NCI-H2107 (cell line): ENCODE measurements at regions not wholly inside any gene's neighbourhood (a gene's known extent, or its start where the extent isn't known, plus 50 kb on each side); places are given as distances from the start of the nearest gene placed in this dataset.

Source experiments
- DNase-seq: peaks from one replicate; lab custom pipeline; 2025; lab: John Stamatoyannopoulos, UW

DNA sequence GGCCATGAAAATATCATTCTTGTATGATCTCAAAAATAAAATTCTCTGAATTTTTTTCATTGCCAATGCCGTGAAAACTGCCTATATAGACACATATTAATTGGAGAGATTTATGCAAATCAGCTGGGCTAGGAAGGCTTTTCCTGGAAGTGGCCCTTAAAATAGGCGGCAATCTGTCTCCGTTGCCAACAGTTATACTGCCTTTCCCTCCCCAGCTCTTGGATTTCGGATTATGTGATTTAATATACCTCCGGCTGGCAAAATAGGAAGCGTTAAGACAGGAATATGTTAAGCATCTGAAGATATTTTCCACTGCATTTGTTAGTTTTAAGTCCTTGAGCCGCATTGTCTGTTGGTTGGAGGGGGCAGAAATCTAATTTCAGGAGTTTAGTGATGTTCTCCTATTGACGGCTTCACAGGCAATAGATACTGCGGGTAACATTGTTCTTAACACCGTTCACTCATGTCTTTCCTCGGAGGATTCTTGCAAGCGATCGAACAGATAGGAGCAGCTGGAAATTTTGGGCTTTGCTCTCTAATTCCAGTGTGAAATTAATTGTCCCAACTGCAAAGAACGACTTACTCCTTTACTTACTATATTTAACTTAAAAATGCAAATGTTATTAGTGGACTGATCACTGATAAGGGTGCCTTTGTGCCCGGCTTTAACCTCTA lies 113.3 kb downstream of the LINC00237 start:
- DNase-seq, result no peak

DNA sequence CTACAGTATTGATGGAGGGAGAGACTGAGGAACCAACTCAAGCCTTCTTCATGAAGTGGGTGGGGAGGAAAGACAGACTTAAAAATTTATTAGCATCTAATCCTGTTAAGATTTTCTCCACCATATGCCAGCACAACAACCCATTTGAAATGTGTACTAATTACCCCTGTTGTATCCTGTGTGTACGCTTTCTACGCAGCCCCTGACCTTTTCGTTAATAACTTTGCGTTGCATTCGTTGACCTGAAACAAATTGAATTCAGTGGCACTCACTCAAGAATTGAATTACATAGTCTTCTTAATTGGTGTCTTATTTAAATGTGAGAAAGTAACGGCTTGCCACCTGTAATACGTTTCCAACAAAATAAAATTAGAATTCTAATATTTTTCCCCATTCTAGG lies 113.9 kb downstream of the LINC00237 start:
- no peak for DNase-seq

DNA sequence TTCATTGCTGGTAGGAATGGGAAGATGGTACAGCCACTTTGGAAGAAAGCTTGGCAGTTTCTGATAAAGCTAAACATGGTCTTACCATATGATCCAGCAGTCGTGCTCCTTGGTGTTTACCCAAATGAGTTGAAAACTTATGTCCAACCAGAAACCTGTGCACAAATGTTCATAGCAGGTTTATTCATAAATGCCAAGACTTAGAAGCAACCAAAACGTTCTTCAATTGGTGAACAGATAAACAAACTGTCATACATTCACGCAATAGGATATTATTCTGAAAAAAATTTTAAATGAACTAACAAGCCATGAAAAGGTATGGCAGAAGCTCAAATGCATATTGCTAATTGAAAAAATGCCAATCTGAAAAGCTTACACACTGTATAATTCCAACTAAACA lies 117.1 kb downstream of the LINC00237 start:
- DNase-seq, result no peak

DNA sequence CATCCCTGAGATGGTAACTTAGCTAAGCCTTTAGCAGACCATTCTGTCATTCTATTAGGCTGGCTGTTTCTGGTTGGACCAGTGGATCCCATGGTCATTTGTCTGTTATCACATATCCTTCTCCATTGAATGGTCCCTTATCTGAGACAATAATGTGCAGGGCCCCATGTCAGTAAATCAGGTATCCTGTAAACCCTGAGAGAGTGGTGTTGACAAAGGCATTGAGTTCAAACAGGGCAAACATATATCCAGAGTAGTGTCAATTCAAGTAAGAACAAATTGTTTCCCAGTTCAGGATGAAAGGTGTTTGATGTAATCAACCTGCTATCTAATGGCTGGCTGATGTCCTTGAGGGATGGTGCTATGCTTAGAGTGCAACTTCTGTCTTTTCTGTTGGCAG lies 126.2 kb downstream of the LINC00237 start:
- no peak for DNase-seq

DNA sequence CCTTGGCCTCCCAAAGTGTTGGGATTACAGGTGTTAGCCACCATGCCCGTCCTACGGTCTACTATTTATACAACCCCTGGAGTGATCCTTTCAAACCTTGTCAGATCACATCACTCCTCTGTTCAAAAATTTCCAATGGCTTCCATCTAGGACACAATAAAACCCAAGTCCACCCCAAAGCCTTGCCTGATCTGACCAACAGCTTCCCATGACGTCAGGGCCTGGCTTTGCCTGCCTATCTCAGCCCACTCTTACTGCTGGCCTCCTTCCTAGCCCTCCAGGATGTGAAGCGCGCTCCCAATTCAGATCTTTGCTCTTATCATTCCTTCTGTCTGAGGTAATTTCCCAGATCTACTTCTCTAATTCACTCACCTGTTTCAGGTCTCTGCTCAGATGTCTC lies 128.4 kb downstream of the LINC00237 start:
- no peak for DNase-seq

DNA sequence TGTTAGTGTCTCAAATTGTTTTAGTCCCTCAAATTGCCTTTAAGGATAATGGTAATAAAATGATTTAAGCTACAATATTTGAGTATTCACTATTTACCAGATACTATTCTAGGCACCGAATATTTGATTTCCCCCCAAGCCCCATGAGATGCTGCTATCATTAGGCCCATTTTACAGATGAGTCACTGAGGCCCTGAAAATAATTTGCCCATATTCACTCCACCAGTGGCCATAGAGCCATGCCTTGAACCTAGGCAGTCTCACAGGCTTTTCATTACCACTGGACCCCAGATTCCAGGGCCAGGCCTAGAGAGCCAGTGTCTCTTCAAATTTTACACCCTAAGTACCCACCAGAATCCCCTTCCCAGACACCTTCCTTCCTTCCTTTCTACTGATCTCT lies 133.7 kb downstream of the LINC00237 start:
- no peak for DNase-seq

DNA sequence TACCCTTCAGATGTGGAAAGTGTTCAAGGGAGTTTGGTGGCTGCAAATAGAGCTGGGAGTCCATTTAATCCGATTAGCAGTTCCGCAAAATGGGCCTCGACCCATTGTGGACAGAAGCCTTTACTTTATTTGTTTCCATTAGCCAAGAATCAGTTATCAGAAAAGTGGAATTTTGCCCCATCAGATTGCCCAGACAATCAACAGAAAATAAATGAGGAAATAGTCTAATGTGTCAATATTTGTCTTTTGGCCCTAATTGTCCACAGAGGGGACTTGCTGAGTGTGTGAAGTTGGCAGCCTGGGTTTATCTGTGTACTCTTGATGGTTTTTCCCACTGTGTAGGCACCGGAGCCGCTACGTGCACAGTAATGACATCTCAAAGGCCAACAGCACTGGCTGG lies 134.3 kb downstream of the LINC00237 start:
- no peak for DNase-seq

DNA sequence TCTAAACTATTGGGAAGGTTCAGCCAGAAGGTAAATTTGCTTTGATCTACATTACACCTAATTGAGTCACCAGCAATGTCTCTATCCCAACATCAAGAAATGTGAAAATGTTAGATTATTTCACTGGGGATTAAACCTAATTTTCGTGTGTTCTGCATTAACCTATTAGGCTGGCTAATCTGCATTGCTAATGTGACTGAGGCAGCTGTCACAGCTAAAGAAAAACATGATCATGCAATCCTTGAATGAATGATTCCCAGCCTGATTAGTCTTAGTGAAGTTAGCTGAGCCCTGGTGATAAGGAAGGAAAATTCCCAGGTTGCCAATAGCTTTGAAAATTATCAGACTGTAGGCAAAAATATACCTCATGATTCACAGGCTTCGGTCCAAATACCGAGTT lies 135.3 kb downstream of the LINC00237 start:
- no peak for DNase-seq

DNA sequence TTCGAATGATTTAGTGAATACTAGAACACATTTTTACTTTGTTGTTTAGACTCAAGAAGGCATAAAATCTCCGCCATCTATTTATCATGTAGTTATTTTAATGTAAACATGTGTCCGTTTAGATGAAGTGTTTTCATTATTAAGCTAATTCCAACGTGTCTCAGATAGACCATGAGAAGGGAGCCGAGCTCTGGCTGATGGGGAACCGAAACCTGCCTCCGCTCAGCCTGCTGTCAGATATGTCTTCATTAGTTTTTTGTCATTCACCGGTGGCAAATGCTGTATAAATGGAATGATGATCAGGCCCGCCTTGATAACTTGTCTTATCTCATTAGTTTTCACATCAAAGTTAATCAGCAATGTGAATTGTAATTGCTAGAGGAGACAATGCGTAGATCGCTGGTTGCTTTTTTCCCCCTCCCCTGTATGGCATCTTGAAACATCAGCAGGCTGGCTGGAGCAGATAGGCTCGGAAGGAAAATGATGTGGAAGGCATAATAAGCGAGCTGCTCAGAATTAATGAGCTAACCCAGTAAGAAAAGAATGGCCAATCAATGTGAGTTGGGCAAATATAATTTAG lies 136.4 kb downstream of the LINC00237 start:
- no peak for DNase-seq

DNA sequence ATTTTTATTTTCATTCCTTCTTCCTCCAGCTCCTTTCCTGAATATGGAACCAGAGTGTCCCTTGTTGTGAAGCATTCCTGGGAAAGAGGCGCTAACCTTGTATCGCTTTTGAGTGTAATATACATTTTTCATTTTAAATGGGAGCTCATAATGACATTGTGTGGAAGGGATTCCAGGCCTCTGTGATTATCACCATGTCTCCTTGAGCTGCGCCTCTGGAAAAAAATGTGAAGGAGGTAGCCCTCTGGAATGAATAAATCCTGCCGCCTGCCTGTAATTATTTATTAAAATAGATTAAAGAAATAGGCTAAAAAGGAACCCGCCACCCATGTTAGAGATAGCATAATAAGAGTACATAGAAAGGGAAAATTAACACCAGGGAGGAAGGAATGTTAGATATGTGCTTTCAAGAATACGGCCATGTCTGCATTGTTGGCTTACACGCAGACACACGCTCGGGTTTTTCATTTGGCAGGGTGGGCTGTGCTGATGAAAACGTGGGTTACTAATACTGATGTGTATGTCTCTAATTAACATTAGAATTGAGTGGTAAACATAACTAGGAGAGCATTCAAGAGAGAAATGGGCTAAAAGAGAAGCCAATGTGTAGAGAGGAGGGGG lies 138.5 kb downstream of the LINC00237 start:
- DNase-seq, result no peak

DNA sequence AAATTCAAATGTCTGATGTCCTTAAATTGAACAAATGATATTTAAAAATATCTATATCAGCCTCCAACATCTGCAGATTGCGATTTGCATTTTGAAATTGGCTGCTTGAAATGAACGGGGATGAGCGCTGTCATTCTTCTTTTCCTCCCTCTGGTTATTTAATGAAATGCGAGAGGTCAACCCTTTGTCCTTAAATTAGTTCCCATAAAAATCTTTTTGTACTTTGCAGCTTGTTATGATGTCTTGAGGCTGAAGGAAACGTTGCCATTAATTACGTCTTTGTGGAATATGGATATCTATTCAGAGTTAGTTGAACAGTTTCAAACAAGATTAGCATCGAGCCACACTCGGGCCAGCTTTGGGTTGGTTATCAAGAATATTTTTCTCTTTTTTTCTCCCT lies 140.0 kb downstream of the LINC00237 start:
- DNase-seq, result no peak

DNA sequence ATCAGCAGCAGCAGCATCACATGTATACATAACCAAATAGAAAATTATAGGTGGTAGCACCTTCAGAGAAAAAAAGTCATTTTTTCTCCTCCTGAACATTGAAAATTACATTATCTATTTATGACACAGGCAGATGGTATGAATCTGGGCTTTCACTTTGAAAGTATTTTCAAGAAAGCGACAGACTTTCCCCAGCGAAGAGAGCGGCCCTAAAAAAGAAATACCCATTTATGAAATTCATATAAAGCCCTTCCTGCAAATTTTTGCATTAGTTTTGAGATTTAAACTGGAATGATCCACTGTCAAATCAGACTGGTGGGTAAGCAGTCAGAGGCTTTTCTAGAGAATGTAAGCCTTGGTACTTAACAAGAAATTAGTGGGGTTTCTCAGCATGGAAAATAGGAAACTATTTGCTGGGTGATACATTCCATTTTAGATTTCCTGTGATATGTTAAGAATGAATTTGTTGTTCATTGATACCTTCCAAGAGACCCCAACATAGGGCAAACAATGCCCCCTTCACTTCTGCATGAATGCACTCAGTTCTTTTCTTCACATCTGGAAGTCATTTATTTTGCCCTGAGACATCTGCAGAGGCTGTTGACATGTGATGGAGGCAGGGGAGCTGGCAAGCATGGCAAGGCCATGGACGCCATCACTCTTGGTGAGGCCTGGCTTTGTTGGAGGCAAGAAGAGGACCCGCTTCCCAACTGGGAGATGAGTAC lies 147.0 kb downstream of the LINC00237 start:
- DNase-seq, result no peak

DNA sequence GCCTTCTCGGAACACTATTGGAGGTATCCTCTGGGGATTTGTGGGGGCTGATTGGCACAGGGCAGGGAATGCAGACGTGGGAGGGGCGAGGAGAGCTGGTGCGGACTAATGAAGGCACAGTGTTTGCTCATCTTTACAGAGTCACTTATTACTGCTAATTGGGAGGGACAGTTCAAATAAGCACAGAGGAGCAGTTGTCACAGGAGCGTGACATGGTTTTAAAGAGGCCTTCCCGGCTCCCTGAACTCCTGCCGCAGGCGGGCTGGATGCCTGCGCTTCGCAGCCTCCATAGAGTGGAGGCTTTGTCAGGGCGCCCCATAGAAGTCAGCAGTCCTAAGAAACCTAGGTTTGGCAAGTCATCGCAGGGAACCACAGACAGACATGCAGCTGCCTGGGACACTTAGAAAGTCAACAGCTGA lies 149.6 kb downstream of the LINC00237 start:
- DNase-seq, result no peak

DNA sequence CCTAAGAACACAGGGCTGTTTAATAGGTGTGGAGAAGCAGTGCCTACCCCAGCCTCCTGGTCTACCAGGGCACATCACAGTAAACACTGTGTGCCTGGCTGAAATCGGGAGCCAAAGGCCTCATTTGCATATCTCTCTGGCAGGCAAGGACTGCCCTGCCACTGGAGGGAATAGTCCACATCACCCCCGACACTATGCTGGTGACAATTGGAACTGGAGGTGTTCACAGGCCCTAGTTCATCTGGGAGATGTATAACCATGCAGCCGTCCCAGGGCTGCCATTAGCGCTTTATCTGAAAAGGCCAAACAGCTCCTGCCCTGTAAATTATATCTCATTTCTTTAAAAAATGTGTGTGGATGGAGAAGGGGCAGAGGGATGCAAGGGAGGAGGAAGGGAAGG lies 150.3 kb downstream of the LINC00237 start:
- DNase-seq, result no peak

DNA sequence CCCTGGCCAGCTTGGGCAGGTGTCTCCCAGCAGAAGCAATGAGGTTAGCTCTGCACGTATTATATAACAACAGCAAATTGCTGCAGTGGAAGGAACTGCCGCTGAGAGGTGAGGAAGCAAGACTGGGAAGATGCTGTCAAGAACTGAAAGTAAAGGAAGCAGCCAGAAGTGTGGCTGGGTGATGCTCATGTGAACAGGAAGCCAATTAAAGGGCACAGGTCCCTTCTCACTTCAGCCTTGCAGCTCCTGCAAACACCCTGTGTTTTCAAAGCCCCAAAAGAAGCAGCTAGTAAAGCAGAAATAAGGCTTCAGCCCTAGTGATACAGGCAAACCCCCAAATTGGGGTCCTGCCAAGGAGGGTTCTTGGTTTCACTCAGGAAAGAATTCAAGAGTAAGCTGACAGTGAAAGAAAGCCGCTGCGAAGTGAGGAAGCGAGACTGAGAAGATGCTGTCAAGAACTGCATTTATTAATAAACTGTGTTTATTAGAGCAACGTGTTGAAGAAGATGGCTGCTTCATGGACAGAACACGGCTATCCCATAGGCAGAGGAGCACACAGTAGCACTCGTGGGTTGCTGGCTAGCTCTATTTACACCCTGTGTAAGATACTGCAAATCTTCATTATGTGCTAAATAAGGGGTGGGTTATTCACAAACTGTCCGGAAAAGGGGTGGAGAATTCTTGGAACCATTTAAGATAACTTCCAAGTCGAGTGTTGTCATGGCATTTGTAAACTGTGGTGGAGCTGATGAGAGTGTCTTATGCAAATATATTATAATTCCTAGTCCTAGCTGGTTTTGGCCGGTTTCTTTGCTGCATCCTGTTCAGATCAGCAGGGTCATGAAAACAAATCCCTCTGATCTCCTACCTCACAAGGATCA lies 152.2 kb downstream of the LINC00237 start:
- DNase-seq, result no peak

DNA sequence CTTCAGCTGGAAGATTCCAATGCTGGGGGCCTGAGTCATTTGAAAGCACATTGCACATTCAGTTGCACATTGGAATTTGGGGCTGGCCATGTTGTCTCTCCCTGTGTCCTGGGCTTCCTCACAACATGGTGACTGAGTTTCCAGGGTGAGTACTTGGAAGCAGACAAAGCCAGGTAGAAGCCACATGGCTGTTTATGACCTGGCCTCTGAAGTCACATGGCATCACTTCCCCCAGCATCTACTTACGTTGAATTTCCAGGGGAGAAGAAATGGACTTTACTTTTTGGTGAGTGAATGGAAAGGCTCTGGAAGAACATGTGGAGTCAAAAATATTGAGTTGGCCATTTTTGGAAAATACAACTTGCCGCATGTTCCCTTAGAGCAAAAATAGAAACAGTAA lies 155.5 kb downstream of the LINC00237 start:
- no peak for DNase-seq

DNA sequence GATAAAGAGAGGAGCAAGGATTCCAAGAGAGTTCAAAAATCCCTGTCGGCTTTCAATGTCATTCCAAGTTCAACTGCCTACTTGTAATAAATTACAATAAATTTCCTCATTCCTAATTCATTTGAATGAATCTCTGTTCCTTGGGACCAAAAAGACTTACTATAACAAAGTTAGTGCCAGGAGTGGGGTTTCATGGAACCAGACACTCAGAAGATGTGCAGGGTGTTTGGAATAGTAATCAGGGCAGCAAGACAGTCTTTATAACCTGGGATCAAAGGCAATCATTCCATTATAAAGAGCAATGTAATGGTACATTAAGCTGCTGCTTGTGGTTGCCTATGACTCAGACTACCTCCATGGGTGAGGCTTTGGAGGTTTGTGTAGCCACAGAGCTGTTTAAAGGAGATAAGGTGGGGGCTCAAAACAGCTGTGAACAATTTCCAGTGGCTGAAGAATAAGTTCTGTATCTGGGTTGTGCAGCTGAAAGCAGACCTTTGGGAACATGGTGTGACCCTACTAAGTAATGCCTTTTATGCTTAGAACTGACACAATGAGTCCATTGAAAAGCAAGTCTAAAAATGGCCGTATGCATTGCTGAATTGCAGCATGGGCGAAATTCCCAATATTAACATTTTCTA lies 159.9 kb downstream of the LINC00237 start:
- no peak for DNase-seq

DNA sequence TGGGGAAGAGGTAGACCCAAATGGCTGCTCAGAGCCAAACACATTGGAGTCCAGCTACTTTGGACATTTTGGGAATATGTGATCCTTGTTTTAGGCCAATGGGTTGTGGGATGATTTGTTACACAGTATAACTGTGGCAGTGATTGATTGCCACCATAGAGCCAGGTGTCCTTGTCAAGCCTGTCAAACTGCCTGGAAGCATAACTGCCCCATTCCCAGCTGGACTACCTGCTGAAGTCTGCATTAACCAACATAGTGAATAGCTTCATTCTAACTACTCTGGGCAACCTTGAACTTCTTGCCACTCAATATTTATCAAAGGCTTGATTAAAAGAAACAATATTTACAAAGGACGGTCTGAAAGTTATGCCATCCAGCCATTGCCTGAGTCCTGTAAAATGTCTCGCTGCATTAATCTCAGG lies 164.7 kb downstream of the LINC00237 start:
- no peak for DNase-seq

DNA sequence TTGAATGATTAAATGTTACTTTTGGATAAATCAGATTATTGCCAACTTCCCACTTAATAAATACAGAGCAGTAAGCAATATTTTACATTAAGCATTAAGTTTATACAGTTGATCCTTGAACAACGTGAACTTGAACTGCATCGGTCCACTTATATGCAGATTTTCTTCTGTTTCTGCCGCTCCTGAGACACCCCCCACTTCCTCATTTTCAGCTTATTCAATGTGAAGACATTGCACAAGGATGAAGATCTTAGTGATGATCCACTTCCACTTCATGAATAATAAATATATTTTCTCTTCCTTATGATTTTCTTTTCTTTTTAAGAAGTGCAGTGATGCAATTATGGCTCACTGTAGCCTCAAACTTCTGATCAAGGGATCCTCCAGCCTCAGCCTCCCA lies 167.2 kb downstream of the LINC00237 start:
- DNase-seq, result no peak

DNA sequence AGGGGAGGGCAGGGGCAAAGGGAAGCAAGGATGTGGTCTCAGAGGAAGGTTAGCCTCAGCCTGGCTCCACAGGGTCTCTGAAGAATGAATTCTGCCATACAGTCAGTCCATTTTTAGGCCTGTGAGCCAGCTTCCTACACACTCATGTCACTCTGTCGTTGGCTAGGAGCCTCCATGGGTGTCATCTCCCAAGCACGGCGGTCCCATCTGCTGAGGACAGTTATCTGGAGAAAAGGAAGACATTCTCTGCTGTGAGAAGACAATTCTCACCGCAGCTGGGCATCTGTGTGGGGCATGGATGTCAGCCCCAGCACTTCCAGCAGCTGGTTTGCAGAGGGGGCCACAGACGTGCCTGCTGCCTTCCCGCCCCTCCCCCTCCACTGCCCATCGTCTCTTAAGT lies 167.6 kb downstream of the LINC00237 start:
- no peak for DNase-seq

DNA sequence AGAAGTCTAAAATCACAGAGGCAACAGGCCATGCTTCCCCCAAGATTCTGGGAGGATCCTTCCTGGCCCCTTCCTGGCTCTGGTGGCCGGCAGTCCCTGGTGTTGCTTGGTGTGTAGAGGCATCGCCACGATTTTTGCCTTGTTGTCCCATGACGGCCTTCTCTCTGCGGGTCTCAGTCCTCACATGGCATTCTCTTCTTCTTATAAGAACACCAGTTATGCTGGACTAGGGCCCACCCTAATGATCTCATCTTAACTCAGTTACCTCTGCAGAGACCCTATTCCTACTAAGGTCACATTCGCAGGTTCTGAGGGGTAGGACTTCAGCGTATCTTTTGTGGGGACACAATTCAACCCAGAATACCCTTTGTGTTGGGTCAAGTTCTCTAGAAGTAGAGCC lies 168.0 kb downstream of the LINC00237 start:
- no peak for DNase-seq
